CD1c-positive myeloid dendritic cell (primary cell): ENCODE measurements at regions not wholly inside any gene's neighbourhood (a gene's known extent, or its start where the extent isn't known, plus 50 kb on each side); places are given as distances from the start of the nearest gene placed in this dataset.

Source experiments
- DNase-seq: peaks from one replicate; pipeline ENCODE4 v3.0.0-alpha.2; 2016; ENCODE audit errors: extremely low spot score

- DNase-seq, result peak; percentile 35
These were observed 392.2 kb downstream of the ETS1 start for GRCh38 chr11:128195057-128195751.

GRCh38 chr11:128194216-128194615 lies 393.1 kb downstream of the ETS1 start:
- DNase-seq, result peak; percentile 14

- DNase-seq, result no peak
These were observed 393.7 kb downstream of the ETS1 start for GRCh38 chr11:128193615-128194014.

- no peak for DNase-seq
These were observed 397.0 kb downstream of the ETS1 start for GRCh38 chr11:128190312-128190711.

GRCh38 chr11:128189823-128190222 lies 397.5 kb downstream of the ETS1 start:
- DNase-seq, result no peak

- no peak for DNase-seq
These were observed 398.9 kb downstream of the ETS1 start for GRCh38 chr11:128188346-128189004.

GRCh38 chr11:128187835-128188234 lies 399.5 kb downstream of the ETS1 start:
- no peak for DNase-seq

- no peak for DNase-seq
These were observed 400.0 kb downstream of the ETS1 start for GRCh38 chr11:128187377-128187776.

- DNase-seq, result no peak
These were observed 402.4 kb downstream of the ETS1 start for GRCh38 chr11:128184981-128185380.

GRCh38 chr11:128182844-128183243 lies 404.5 kb downstream of the ETS1 start:
- DNase-seq, result no peak

GRCh38 chr11:128181984-128182383 lies 405.4 kb downstream of the ETS1 start:
- no peak for DNase-seq

GRCh38 chr11:128181088-128181480 lies 406.3 kb downstream of the ETS1 start:
- no peak for DNase-seq

GRCh38 chr11:128180441-128181087 lies 406.8 kb downstream of the ETS1 start:
- DNase-seq, result no peak

GRCh38 chr11:128179512-128179911 lies 407.8 kb downstream of the ETS1 start:
- no peak for DNase-seq

- no peak for DNase-seq
These were observed 408.3 kb downstream of the ETS1 start for GRCh38 chr11:128179039-128179438.

- no peak for DNase-seq
These were observed 412.7 kb downstream of the ETS1 start for GRCh38 chr11:128174465-128175291.

- DNase-seq, result peak; percentile 89
These were observed 415.1 kb downstream of the ETS1 start for GRCh38 chr11:128172046-128172878.

- no peak for DNase-seq
These were observed 415.9 kb downstream of the ETS1 start for GRCh38 chr11:128171506-128171905.

GRCh38 chr11:128165572-128165971 lies 421.8 kb downstream of the ETS1 start:
- no peak for DNase-seq

- DNase-seq, result no peak
These were observed 423.1 kb downstream of the ETS1 start for GRCh38 chr11:128164080-128164741.

- no peak for DNase-seq
These were observed 425.4 kb downstream of the ETS1 start for GRCh38 chr11:128161994-128162393.
